H9 (cell line): ENCODE measurements at regions not wholly inside any gene's neighbourhood (a gene's known extent, or its start where the extent isn't known, plus 50 kb on each side); places are given as distances from the start of the nearest gene placed in this dataset.

Experiments
- DNase-seq: peaks from one replicate; pipeline ENCODE4 v3.0.0-alpha.2; 2017
- H2AFZ ChIP-seq: one replicate; pipeline ENCODE4 v1.6.1; 2013; ENCODE audit warnings: mild to moderate bottlenecking, low read length, control low read depth, moderate library complexity
- H2AK5ac ChIP-seq: 2 replicates; pipeline ENCODE4 v1.6.1; 2013; ENCODE audit warnings: low read length, control low read depth, mixed read lengths; ENCODE audit not compliant: insufficient read length
- H2BK120ac ChIP-seq: one replicate; pipeline ENCODE4 v1.6.1; 2013; ENCODE audit warnings: low read depth, mild to moderate bottlenecking, low read length, control low read depth, inconsistent platforms; ENCODE audit not compliant: poor library complexity, severe bottlenecking
- H2BK12ac ChIP-seq: 2 replicates; pipeline ENCODE4 v1.6.1; 2013; ENCODE audit warnings: low read length, control low read depth, mixed read lengths, low read depth; ENCODE audit not compliant: insufficient read length
- H2BK15ac ChIP-seq: 2 replicates; pipeline ENCODE4 v1.6.1; 2013; ENCODE audit warnings: low read depth, low read length, control low read depth
- H2BK20ac ChIP-seq: one replicate; pipeline ENCODE4 v1.6.1; 2013; ENCODE audit warnings: low read depth, mild to moderate bottlenecking, low read length, control low read depth, inconsistent platforms; ENCODE audit not compliant: poor library complexity, severe bottlenecking
- H2BK5ac ChIP-seq: 2 replicates; pipeline ENCODE4 v1.6.1; 2013; ENCODE audit warnings: low read length, control low read depth, mixed read lengths; ENCODE audit not compliant: insufficient read length
- H3K14ac ChIP-seq: 2 replicates; pipeline ENCODE4 v1.6.1; 2013; ENCODE audit warnings: low read length, control low read depth; ENCODE audit not compliant: insufficient read depth
- H3K18ac ChIP-seq: 2 replicates; pipeline ENCODE4 v1.6.1; 2013; ENCODE audit warnings: low read depth, mild to moderate bottlenecking, mixed read lengths, low read length, control low read depth; ENCODE audit not compliant: insufficient read length
- H3K23ac ChIP-seq: 2 replicates; pipeline ENCODE4 v1.6.1; 2013; ENCODE audit warnings: low read length, control low read depth, mixed read lengths, low read depth; ENCODE audit not compliant: insufficient read length
- H3K23me2 ChIP-seq: 2 replicates; pipeline ENCODE4 v1.6.1; 2013; ENCODE audit warnings: low read depth, mild to moderate bottlenecking, mixed read lengths, low read length, control low read depth; ENCODE audit not compliant: insufficient read length, poor library complexity, severe bottlenecking
- H3K27ac ChIP-seq: 2 replicates; pipeline ENCODE4 v1.5.1; 2013; ENCODE audit warnings: low read length, control low read depth, mixed read lengths, low read depth; ENCODE audit not compliant: insufficient read length
- H3K27me3 ChIP-seq: 2 replicates; pipeline ENCODE4 v1.6.1; 2013; ENCODE audit warnings: low read length, control low read depth, inconsistent platforms; ENCODE audit not compliant: insufficient read depth
- H3K4ac ChIP-seq: 2 replicates; pipeline ENCODE4 v1.6.1; 2013; ENCODE audit warnings: low read depth, mild to moderate bottlenecking, control low read depth, inconsistent platforms, low read length, moderate library complexity
- H3K4me1 ChIP-seq: 2 replicates; pipeline ENCODE4 v1.6.1; 2013; ENCODE audit warnings: low read length, control low read depth, inconsistent platforms; ENCODE audit not compliant: insufficient read depth
- H3K4me2 ChIP-seq: 2 replicates; pipeline ENCODE4 v1.6.1; 2013; ENCODE audit warnings: low read length, control low read depth, mixed read lengths; ENCODE audit not compliant: insufficient read length, insufficient read depth
- H3K56ac ChIP-seq: 2 replicates; pipeline ENCODE4 v1.6.1; 2013; ENCODE audit warnings: low read depth, mild to moderate bottlenecking, mixed read lengths, low read length, control low read depth; ENCODE audit not compliant: insufficient read length
- H3K79me1 ChIP-seq: 2 replicates; pipeline ENCODE4 v1.6.1; 2013; ENCODE audit warnings: low read depth, mild to moderate bottlenecking, moderate library complexity, low read length, control low read depth, inconsistent platforms; ENCODE audit not compliant: insufficient read depth, poor library complexity, severe bottlenecking
- H3K79me2 ChIP-seq: 2 replicates; pipeline ENCODE4 v1.6.1; 2013; ENCODE audit warnings: low read length, control low read depth, inconsistent platforms; ENCODE audit not compliant: insufficient read depth
- H3K9ac ChIP-seq: 2 replicates; pipeline ENCODE4 v1.6.1; 2013; ENCODE audit warnings: low read length, control low read depth, mixed read lengths; ENCODE audit not compliant: insufficient read length; ENCODE audit errors: extremely low read depth
- H3K9me3 ChIP-seq: one replicate; pipeline ENCODE4 v1.6.1; 2013; ENCODE audit warnings: low read depth, low read length, inconsistent platforms; ENCODE audit not compliant: control insufficient read depth
- H3T11ph ChIP-seq: one replicate; pipeline ENCODE4 v1.6.1; 2013; ENCODE audit warnings: mild to moderate bottlenecking, low read length, control low read depth, inconsistent platforms
- H4K20me1 ChIP-seq: one replicate; pipeline ENCODE4 v1.6.1; 2013; ENCODE audit not compliant: control insufficient read depth, insufficient read length, insufficient read depth
- H4K5ac ChIP-seq: 2 replicates; pipeline ENCODE4 v1.6.1; 2013; ENCODE audit warnings: low read depth, mild to moderate bottlenecking, mixed read lengths, low read length, control low read depth; ENCODE audit not compliant: insufficient read length
- H4K8ac ChIP-seq: replicated peaks from 2 replicates; pipeline ENCODE4 v1.6.1; 2013; ENCODE audit warnings: low read length, control low read depth, mixed read lengths, low read depth; ENCODE audit not compliant: insufficient read length
- H4K91ac ChIP-seq: 2 replicates; pipeline ENCODE4 v1.6.1; 2013; ENCODE audit warnings: low read depth, mild to moderate bottlenecking, moderate library complexity, mixed read lengths, low read length, control low read depth; ENCODE audit not compliant: insufficient read length
- H3K27ac Mint-ChIP-seq, 3 experiments: 2 replicates in 2 of 3; 3 replicates in 1 of 3; pipeline ENCODE4 v1.8.0; 2020 to 2021; ENCODE audit warnings: mixed read lengths in 3 of 3, mild to moderate bottlenecking in 1 of 3, moderate library complexity in 1 of 3
- H3K27me3 Mint-ChIP-seq: 2 replicates; pipeline ENCODE4 v1.8.0; 2021; ENCODE audit warnings: low read depth, mild to moderate bottlenecking, moderate library complexity, mixed read lengths
- H3K36me3 Mint-ChIP-seq, 3 experiments: 2 replicates in 2 of 3; 3 replicates in 1 of 3; pipeline ENCODE4 v1.8.0; 2020 to 2021; ENCODE audit warnings: low read depth in 3 of 3, mixed read lengths in 3 of 3; ENCODE audit not compliant: insufficient read depth in 1 of 3
- H3K4me1 Mint-ChIP-seq, 2 experiments: 2 replicates each; pipeline ENCODE4 v1.8.0; 2020; ENCODE audit warnings: mixed read lengths in 2 of 2
- H3K4me3 Mint-ChIP-seq, 2 experiments: 2 replicates in 1 of 2; 3 replicates in 1 of 2; pipeline ENCODE4 v1.8.0; 2020 to 2021; ENCODE audit warnings: mild to moderate bottlenecking in 2 of 2, mixed read lengths in 2 of 2, moderate library complexity in 1 of 2
- H3K9me3 Mint-ChIP-seq, 2 experiments: 2 replicates in 1 of 2; 3 replicates in 1 of 2; pipeline ENCODE4 v1.8.0; 2020; ENCODE audit warnings: mild to moderate bottlenecking in 2 of 2, mixed read lengths in 2 of 2, moderate library complexity in 1 of 2
- CTCF ChIP-seq: fragments of 200-600 bp; sonication (generic); conservative IDR thresholded peaks from 3 replicates; pipeline ENCODE4 v1.8.0; 2021; ENCODE audit warnings: antibody characterized with exemption, mild to moderate bottlenecking
- WGBS: extraction: QIAGEN DNeasy Blood & Tissue Kit; methylation state at CpG from one replicate; pipeline ENCODE4 v1.1.7; 2013; ENCODE audit warnings: missing lambda C conversion rate, low lambda C conversion rate, mixed read lengths; ENCODE audit not compliant: insufficient read length; ENCODE audit errors: extremely low coverage; 5-methylcytosine and 5-hydroxymethylcytosine counted together

- H3K27ac ChIP-seq: no peak overlapping the region
- H3K14ac ChIP-seq: no peak overlapping the region
- no peak overlapping the region for H2AK5ac ChIP-seq
- no peak overlapping the region for H2BK20ac ChIP-seq
- H3K56ac ChIP-seq: no peak overlapping the region
- WGBS: no CpG with 5 or more reads among the region's 3 CpGs
- no peak overlapping the region for H2BK5ac ChIP-seq
- no peak overlapping the region for H3K4ac ChIP-seq
- Mint-ChIP-seq H3K27ac (no peak overlapping the region), H3K27me3 (peaks cover 2% of the 10 kb centered on the region; the same call in 1 of the 2 replicates), H3K4me3 (no peak overlapping the region), H3K9me3 (peaks cover 4 to 9% of the 10 kb centered on the region in 2 experiments; a peak in 4 of 5 replicates), H3K36me3 (peaks cover 0 to 18% (median 2%) of the 10 kb centered on the region in 3 experiments; a peak in 4 of 7 replicates), H3K4me1 (peaks cover 16 to 17% of the 10 kb centered on the region in 2 experiments)
- H3K18ac ChIP-seq: no peak overlapping the region
- no peak overlapping the region for H4K5ac ChIP-seq
- no peaks in the 10 kb centered on the region; the same call in 1 of the 2 replicates for H3K79me2 ChIP-seq
- no peaks in the 10 kb centered on the region for H3K9me3 ChIP-seq
- H3K23ac ChIP-seq: no peak overlapping the region
- H4K91ac ChIP-seq: no peak overlapping the region
- H3T11ph ChIP-seq: no peak overlapping the region
- H3K27me3 ChIP-seq: no peaks in the 10 kb centered on the region
- H3K4me1 ChIP-seq: no peaks in the 10 kb centered on the region; the same call in 1 of the 2 replicates
- no peak overlapping the region for H2BK120ac ChIP-seq
- no peaks in the 10 kb centered on the region for H3K23me2 ChIP-seq
- no peak overlapping the region for H4K8ac ChIP-seq
- no peaks in the 10 kb centered on the region for H3K79me1 ChIP-seq
- no peak overlapping the region for H3K4me2 ChIP-seq
- no peak overlapping the region for H2BK12ac ChIP-seq
- H4K20me1 ChIP-seq: no peaks in the 10 kb centered on the region
- no peak overlapping the region for H2AFZ ChIP-seq
- no peak overlapping the region for H3K9ac ChIP-seq
- H2BK15ac ChIP-seq: no peak overlapping the region
- no peak for TF ChIP-seq CTCF
- no peak for DNase-seq
These were observed 88.5 kb upstream of the ANO4 start for GRCh38 chr12:100706033-100706432.
